Amygdala (tissue), 56 donors: ENCODE measurements at regions not wholly inside any gene's neighbourhood (a gene's known extent, or its start where the extent isn't known, plus 50 kb on each side); places are given as distances from the start of the nearest gene placed in this dataset.

Source experiments
- DNase-seq, 56 donors: peaks; one replicate each; lab custom pipeline; 2025; lab: John Stamatoyannopoulos, UW

DNA sequence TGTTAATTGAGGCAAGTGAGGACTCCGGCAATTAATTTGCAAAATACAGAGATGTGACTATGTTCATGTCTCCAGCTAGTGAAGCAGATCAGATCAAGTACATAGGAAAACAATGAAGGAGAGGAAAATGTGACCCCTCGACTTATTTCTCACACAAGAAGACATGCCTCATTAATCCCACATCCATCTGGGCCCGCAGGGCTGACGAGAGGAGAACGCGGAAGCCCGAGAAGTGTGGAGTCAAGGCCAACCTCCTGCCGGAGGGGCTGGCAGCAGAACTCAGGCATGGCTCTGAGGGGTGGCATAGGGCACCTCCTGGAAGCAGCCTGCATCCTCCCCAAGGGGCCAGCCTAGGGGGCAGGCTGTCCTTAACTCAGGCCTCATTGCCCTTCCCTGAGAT is 54.4 kb downstream of the ZNF503 start:
- DNase-seq, result no peak

DNA sequence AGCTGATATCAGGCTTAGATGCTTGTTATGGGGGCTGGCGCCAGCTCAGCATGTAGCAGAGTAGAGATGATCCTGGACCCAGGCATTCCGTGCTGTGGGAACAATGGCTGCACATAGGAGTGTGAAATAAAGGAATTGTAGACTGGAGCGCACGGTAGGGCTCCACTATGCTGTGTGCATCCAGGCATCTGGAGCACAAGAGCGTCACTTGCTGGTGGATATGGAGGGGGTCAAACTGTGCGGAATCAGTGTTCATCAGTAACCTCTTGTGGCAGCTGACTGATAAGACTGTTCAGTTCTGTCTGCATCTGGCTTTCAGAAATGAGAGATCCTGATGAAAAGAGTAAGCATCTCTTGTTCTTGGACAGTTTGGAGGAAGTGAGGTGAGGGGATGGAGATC is 55.8 kb downstream of the ZNF503 start:
- DNase-seq, result no peak

DNA sequence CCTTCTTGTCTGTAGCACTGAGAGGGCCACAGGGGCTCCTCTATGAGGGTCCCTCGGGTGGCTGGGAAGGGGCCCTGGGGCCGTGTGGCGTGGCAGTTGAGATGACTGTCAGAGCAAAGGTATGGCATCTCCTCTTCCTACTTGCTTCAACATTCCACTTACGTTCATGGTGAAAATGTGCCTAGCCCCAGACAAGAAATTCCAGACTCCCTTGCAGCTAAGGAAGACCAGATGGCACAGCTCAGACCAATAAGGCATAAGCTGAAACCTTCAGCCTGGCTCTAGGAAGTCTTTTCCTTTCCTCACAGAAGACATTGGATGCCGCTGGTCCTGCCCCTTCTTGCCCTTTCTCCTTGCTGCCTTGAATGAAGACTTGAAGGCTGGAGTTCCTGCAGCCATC is 57.4 kb downstream of the ZNF503 start:
- no peak for DNase-seq

DNA sequence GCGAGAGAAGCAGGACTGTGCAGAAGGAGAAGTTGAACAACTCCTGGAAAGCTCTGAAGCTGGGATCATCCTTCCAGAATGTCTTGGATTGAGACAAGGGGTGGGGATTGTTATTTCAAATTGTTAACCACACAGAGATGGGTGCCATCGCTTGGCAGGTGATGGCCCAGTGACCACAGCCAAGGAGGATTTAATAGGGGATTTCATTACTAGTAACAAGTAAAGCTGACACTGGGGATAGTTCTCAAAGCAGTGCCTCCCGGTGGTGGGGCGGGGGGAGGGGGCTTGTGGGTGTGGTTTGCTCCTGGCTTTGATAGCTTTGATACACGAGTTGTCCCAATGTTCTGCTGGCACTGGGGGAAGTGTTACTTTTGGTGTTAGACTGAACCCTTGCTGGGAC is 59.2 kb downstream of the ZNF503 start:
- no peak for DNase-seq

DNA sequence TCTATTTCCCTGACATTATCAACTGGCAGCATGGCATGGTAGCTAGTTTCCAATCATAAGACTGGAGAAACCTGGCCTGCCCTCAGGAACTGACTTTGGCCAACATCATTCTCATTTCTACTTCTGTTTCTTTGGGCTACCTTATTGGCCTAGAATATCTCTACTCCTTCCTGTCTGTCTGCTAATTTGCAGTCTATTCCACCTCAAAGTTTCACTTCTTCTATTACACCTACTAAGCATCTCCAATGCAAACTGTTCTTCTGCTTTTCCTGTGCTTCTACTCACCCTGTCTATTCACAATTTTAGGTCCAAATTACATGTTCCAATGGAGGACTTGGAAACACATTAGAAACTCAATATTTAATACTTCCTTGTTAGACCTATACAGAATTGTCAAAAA is 65.6 kb downstream of the ZNF503 start:
- DNase-seq, result no peak

DNA sequence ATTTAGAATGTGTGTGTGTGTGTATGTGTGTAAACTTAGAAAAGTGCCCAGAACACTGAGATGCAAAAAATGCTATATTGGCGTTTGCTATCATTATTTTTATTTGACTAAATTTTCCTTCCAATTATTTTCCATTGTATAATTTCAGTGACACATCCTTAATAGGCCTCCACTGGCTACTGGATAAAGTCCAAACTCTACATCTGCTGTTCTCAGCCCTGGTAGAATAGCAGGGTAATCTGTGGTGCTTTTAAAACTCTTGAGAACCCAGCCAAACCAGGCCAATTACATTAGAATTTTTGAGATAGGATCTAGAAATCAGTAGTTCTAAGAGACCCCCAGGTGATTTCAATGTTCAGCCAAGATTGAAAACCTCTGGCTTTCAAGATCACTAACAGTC is 66.4 kb downstream of the ZNF503 start:
- DNase-seq, result no peak

DNA sequence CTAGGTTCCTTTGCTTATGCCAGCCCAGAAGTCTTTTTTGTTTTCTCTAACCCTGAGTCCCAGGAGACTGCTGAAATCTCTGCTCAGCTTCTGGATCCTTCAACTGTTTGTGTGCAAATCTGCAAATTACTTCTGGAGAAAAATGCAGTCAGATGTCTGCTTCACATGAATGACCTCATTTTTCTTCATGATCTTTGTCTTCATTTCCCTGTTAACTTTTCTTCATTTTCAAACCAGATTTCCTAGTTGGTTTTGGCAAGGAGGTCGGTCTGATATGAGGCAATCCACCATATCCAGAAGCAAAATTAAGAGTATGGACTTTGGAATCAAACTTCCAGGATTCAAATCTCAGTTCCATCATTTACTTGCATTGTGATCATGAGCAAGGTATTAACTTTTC is 66.8 kb downstream of the ZNF503 start:
- no peak for DNase-seq

DNA sequence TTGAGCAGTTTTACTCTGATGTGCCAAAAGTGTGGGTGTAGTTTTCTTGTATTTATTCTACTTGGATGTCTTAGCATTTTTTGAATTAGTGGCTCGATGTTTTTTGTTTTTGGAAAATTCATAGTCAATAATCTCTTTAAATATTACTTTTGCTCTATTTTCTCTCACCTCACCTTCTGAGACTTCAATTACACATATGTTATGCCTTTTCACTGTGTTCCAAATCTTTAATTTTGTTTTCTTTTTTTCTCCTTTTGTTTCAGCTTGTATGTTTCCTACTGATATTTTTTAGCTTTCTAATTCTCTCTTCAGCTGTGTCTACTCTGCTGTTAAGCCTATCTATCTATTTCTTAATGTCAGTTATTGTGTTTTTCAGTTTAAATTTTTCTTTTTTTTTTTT is 69.5 kb downstream of the ZNF503 start:
- no peak for DNase-seq

DNA sequence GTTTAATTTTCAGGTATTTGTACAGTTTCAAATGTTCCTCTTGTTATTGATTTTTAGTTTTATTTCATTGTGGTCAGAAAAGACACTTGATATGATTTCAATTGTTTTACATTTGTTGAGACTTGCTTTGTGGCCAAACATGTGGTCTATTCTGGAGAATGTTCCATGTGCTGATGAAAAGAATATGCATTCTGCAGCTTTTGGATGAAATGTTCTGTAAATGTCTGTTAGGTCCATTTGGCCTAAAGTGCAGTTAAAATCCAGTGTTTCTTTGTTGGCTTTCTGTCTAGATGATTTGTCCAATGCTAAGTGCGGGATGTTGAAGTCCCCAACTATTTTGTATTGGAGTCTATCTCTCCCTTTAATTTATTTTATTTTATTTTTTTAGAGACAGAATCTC is 70.5 kb downstream of the ZNF503 start:
- DNase-seq, result no peak

DNA sequence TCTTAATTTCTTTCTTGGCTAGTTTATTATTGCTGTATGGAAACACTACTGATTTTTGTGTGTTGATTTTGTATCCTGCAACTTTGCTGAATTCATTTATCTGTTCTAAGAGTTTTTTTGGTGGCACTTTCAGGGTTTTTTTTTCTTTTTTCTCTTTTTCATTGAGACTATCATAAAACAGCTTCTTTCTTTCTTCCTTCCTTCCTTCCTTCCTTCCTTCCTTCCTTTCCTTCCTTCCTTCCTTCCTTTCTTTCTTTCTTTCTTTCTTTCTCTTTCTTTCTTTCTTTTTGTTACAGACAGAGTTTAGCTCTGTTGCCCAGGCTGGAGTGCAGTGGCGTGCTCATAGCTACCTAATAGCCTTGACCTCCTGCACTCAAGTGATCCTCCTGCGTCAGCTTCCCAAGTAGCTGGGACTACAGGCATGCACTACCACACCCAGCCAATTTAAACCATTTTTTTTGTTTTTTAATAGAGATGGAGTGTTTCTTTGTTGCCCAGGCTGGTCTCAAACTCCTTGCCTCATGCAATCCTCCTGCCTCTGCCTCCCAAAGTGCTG is 72.3 kb downstream of the ZNF503 start:
- no peak for DNase-seq

DNA sequence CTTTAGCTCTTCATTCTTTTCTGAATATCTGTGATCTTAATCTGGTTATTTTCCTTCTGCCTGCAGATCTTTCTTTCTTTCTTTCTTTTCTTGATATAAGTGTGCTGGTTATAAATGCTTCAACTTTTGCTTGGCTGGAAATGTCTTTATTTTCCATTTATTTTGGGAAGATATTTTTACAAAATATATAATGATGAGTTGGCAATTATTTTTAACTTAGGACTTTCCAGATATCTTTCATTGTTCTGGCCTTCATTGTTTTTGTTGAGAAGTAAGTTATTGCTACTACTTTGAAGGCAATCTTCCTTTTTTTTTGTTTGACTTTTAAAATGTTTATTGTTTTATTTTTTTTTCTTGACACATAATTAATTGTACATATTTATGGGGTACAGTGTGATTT is 75.3 kb downstream of the ZNF503 start:
- DNase-seq, result no peak

DNA sequence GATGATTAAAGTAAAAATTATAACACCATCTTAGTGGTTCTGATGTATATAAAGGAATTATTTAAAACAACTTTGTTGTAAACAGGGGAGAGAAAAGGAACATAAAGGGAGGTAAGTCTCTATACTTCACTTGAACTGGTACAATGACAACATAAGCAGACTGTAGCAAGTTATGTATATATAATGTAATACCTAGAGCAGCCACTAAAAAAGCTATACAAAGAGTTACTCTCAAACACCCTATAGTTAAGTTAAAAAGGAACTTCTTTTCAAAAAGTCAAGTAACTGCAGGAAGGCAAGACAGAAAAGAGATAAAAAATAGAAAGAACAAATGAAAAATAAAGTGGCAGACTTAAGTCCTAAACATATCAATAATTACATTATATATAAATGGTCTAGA is 82.3 kb downstream of the ZNF503 start:
- no peak for DNase-seq

DNA sequence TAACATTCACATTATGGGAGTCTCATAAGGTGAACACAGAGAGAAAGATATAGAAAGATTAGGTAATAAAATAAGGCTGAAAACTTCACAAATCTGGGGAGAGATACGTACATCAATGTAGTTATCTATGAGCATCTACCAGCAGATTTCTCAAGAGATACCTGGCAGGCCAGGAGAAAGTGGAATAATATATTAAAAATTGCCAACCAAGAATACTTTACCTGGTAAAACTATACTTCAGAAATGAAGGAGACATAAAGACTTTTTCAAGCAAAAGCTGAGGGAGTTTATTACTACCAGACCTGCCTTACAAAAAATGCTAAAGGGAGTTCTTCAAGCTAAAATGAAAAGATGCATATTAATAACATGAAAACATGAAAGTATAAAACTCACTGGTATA is 78.8 kb upstream of the COMTD1 start:
- DNase-seq, result no peak

DNA sequence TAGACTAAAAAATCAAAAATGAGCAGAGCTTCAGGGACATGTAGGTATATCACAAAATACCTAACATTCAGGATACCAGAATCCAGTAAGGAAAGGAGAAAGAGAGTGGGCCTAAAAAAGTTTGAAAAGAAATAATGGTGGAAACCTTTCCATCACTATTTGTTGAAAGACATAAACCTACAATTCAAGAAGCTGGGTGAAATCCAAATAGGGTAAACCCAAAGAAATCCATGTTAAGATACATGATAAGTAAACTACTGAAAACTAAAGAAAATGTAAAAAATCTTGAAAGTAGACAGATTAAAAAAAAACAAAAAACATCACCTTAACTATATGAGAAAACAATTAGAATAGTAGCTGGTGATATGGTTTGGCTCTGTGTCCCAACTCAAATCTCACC is 76.7 kb upstream of the COMTD1 start:
- DNase-seq, result no peak

DNA sequence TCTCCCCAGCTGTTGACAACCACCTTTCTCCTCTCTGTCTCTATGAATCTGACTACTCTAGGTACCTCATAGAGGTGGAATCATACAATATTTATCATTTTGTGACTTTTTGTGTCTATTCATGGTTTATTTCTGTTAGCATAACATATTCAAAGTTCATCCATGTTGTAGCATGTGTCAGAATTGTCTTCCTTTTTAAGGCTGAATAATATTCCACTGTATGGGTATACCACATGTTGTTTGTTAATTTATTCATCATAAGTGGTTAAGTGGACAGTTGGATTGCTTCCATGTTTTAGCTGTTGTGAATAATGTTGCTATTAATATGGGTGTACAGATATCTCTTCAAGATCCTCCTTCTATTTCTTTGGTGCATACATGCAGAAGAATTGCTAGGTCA is 69.9 kb upstream of the COMTD1 start:
- DNase-seq, result no peak

DNA sequence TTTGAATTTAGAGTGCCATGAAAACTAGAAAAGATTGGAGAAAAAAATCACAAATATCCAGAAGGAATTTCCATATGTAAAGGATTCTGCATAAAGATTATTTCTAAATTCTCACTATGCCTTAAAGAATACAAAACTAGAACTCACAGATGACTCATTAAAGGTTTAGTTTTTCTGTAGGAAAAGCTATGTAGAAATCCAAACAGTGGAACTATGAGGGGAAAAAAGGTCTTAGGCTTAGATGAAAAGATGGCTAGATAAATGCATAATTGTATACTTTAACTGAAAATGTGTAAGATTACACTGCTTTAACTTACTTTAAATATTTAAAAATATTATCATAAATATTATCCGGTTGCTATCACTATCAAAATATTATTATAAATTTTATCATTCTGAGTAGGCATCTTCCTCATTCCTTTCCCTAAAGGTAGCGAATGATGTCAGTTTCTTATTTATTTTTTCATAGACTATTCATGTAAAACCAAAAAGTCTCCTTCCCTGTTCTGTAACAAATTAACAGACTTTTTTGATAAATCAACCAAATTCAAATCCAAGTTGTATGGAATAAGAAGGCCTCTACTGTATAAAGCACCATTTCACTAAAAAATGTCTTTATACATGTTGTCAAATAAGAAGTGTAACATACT is 69.1 kb upstream of the COMTD1 start:
- no peak for DNase-seq

DNA sequence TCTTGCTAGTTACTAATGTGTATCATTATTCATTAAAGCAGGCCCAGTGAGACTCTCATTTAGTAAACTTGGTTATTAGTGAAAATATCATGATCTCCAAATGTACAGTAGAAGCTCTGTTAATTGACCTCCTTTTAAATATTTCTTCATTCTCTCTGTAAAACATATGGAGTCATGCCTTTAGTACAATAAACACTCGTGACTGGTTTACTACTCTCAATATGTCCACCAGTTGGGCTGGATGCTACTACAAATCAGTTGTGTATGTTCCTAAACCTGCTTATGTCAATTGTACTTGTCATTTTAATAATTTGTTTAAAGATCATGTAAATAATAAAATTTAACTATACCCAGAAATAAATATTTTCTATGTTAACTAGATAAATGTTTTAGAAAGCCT is 68.6 kb upstream of the COMTD1 start:
- DNase-seq, result no peak

DNA sequence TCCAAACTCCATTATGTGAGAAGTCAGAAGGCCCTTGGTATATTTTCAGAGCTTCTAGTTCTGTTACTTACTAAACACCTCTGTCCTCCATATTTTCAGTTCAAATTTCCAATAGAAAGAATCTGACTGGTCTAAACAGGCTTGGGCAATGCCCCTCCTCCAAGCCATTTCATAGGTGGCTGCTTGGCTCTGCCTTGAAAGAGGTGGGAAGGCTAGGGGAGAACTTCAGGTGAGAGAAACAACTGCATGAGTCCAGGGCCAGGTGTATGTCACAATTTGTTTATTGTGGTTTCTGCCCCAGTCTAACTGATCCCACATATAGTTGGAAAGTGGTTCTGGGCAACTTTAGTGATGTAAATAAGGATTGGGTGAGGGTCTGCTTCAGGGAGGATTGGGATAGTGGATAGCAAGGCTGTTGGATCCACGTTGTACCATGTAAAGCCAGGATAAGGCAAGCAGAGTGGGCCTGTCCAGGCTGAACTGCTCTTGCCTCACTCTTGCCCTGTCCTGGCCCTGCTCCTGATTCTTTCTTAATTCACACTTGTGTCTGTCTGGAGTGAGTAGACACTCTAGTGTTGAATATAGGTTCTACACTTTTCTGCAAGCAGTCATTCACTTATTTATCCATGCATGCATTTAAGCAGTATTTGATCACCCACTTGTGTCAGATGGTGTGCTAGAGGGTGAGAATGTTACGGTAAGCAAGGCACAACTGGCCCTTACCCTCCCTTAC is 67.5 kb upstream of the COMTD1 start:
- DNase-seq, result no peak

DNA sequence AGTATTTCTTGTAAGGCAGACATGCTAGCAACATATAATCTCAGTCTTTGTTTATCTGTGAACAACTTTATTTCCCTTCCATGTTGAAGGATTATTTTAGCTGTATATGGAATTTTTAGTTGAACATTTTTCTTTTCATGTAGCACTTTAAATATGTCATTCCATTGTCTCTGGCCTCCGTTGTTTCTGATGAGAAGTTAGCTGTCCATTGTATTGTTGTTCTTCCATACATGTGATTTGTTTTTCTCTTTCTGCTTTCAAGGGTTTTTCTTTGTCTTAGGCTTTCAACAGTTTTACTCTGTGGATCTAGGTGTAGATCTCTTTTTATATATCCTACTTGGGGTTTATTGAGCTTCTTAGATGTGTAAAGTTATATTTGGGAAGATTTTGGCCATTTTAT is 66.3 kb upstream of the COMTD1 start:
- DNase-seq, result no peak

DNA sequence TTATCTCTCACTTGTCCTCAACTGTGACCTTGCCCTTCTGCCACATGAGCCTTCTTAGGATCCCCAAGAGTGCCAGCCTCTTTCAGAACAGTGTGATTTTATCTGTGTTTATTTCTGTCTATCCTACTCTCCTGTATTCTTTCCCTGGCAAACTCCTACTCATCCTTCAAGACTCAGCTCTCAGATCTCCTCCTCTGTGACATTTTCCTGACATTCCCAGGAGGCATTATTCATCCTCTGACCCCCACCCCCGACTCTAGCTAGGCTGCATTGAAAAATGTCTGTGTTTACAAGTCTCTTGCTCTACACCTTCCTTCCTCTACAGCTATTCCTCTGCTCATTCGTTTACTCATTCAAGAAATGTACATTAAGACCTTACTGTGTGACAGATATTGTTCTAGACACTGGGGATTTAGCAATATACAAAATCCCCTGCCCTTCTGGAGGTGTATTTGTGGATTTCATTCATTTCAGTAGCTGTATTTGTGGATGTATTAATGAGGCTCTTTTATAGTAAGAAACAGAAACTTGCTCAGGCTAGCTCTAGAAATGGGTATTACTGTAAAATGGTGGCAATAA is 61.4 kb upstream of the COMTD1 start:
- no peak for DNase-seq

DNA sequence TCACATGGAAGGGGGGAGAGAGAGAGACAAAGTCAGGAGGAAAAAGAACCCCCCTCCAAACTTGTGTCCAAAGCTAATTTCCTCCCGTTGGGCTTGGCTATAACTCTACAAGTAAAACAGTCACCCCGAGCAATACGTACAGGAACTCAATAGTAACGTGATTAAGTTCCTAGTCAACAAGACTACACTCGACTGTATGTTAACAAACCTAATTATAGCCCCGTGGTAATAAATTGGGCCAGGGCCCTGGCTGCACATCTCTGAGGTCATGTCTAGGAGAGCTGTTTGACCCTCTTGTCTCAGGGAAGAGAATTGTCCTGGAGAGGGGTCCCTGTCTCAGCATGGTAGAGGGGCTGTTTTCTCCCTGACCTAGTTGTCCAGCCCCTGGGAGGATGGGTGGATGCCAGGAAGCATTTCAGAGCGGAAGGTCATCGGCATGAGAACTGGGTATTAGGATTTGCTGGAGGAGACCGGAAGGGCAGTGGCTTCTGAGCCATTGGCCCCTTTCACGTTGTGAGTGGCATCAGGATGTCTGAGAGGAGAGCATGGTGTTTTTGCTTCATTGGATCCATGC is 60.2 kb upstream of the COMTD1 start:
- no peak for DNase-seq
